T-helper 1 cell treated with Interleukin-12 subunit alpha and Interleukin-12 subunit beta and Interleukin-4 antibody, amounts not matched to agents 30 ng/mL and 1 ng/mL, for 36 hours (primary cell): ENCODE measurements at regions not wholly inside any gene's neighbourhood (a gene's known extent, or its start where the extent isn't known, plus 50 kb on each side); places are given as distances from the start of the nearest gene placed in this dataset.
"Not testable (repeated sequence)": the region's sequence is repeated elsewhere in the genome, so short reads cannot be mapped to it uniquely, and the experiment has no call there.

Source experiments
- intact Hi-C: fragments of 100-400 bp; cut with micrococcal nuclease; formaldehyde crosslinking; loops from one replicate; pipeline ENCODE4 v1.15.1; 2024

GRCh38 chr5:71771191-71771590 is 52.1 kb downstream of the CARTPT start:
- intact Hi-C loops = no loop called here

- intact Hi-C loops = no loop called here
Measured at GRCh38 chr5:71778678-71779276, 59.7 kb downstream of the CARTPT start.

- intact Hi-C loops = no loop called here
Measured at GRCh38 chr5:71780597-71780996, 61.5 kb downstream of the CARTPT start.

- intact Hi-C loops = loop anchor here (1.0 to 2.0 kb wide), 3 partner anchors 236 to 526 kb away; no protein-coding TSS in a partner anchor
Measured at GRCh38 chr5:71782393-71782770, 63.3 kb downstream of the CARTPT start.

- intact Hi-C loops = loop anchor here (1.0 to 2.0 kb wide), 3 partner anchors 235 to 525 kb away; no protein-coding TSS in a partner anchor
Measured at GRCh38 chr5:71782771-71783770, 64.0 kb downstream of the CARTPT start.

- intact Hi-C loops = loop anchor here (2.0 kb wide), 1 partner anchor 483 kb away; no protein-coding TSS in a partner anchor
Measured at GRCh38 chr5:71783891-71784290, 64.8 kb downstream of the CARTPT start.

- intact Hi-C loops = no loop called here
Measured at GRCh38 chr5:71786337-71787055, 67.4 kb downstream of the CARTPT start.

GRCh38 chr5:71788794-71789193 is 69.7 kb downstream of the CARTPT start:
- intact Hi-C loops = no loop called here

GRCh38 chr5:71789746-71790145 is 70.7 kb downstream of the CARTPT start:
- intact Hi-C loops = no loop called here

- intact Hi-C loops = no loop called here
Measured at GRCh38 chr5:71790433-71790832, 71.4 kb downstream of the CARTPT start.

GRCh38 chr5:71792041-71792440 is 73.0 kb downstream of the CARTPT start:
- intact Hi-C loops = not testable (repeated sequence)

- intact Hi-C loops = no loop called here
Measured at GRCh38 chr5:71794061-71794695, 75.1 kb downstream of the CARTPT start.

- intact Hi-C loops = no loop called here
Measured at GRCh38 chr5:71802673-71803072, 83.6 kb downstream of the CARTPT start.

- intact Hi-C loops = no loop called here
Measured at GRCh38 chr5:71806711-71807110, 87.6 kb downstream of the CARTPT start.

GRCh38 chr5:71807909-71808308 is 88.8 kb downstream of the CARTPT start:
- intact Hi-C loops = no loop called here

- intact Hi-C loops = no loop called here
Measured at GRCh38 chr5:71809446-71809845, 90.4 kb downstream of the CARTPT start.

- intact Hi-C loops = no loop called here
Measured at GRCh38 chr5:71810023-71810422, 90.9 kb downstream of the CARTPT start.

GRCh38 chr5:71810471-71811195 is 91.6 kb downstream of the CARTPT start:
- intact Hi-C loops = no loop called here

GRCh38 chr5:71811779-71812178 is 92.7 kb downstream of the CARTPT start:
- intact Hi-C loops = no loop called here

GRCh38 chr5:71816307-71816706 is 97.2 kb downstream of the CARTPT start:
- intact Hi-C loops = no loop called here

- intact Hi-C loops = no loop called here
Measured at GRCh38 chr5:71817891-71818290, 98.8 kb downstream of the CARTPT start.
